WTC11 (cell line): ENCODE measurements at regions not wholly inside any gene's neighbourhood (a gene's known extent, or its start where the extent isn't known, plus 50 kb on each side); places are given as distances from the start of the nearest gene placed in this dataset.

Source experiments
- ATAC-seq: fragments of 200-7000 bp; cut with Tn5 transposase; 2 replicates; pipeline ENCODE4 v1.10.0; 2021; ENCODE audit warnings: mild to moderate bottlenecking, moderate library complexity
- CTCF ChIA-PET: fragments of 300-600 bp; sonication (Branson Sonifier 250); formaldehyde crosslinking; loops from one replicate; lab custom pipeline; 2021; ENCODE audit warnings: antibody characterized with exemption; lab: Charles Lee
- POLR2A ChIA-PET: fragments of 350-600 bp; sonication (Branson Sonifier 250); formaldehyde crosslinking; loops from one replicate; lab custom pipeline; 2021; ENCODE audit warnings: antibody characterized with exemption; lab: Charles Lee
- DNase-seq: peaks from one replicate; pipeline ENCODE4 v3.0.0; 2021; ENCODE audit warnings: low spot score
- H3K27ac Mint-ChIP-seq: 2 replicates; pipeline ENCODE4 v1.8.0; 2021; ENCODE audit warnings: mixed read lengths
- H3K27me3 Mint-ChIP-seq: 2 replicates; pipeline ENCODE4 v1.8.0; 2021; ENCODE audit warnings: low read depth, mild to moderate bottlenecking, moderate library complexity, mixed read lengths
- H3K36me3 Mint-ChIP-seq: 2 replicates; pipeline ENCODE4 v1.8.0; 2021; ENCODE audit warnings: mixed read lengths
- H3K4me1 Mint-ChIP-seq: 2 replicates; pipeline ENCODE4 v1.8.0; 2022; ENCODE audit warnings: mixed read lengths
- H3K4me3 Mint-ChIP-seq: 2 replicates; pipeline ENCODE4 v1.8.0; 2021; ENCODE audit warnings: mild to moderate bottlenecking, moderate library complexity, mixed read lengths
- H3K9me3 Mint-ChIP-seq: 2 replicates; pipeline ENCODE4 v1.8.0; 2021; ENCODE audit warnings: mixed read lengths
- CREB1 ChIP-seq: sonication (generic); formaldehyde crosslinking; IDR thresholded peaks from 2 replicates; pipeline ENCODE4 v1.8.0; 2023; ENCODE audit warnings: mild to moderate bottlenecking, missing genetic modification reagents
- ELF4 ChIP-seq: sonication (generic); formaldehyde crosslinking; IDR thresholded peaks from 2 replicates; pipeline ENCODE4 v1.8.1; 2022; ENCODE audit warnings: low read depth, mild to moderate bottlenecking, moderate library complexity, missing genetic modification reagents
- ESRRA ChIP-seq: sonication (generic); formaldehyde crosslinking; IDR thresholded peaks from 2 replicates; pipeline ENCODE4 v1.8.1; 2022; ENCODE audit warnings: mild to moderate bottlenecking, missing genetic modification reagents, borderline replicate concordance
- HMGA2 ChIP-seq: fragments of 250-450 bp; sonication (Bioruptor Pico); IDR thresholded peaks from 2 replicates; pipeline ENCODE4 v1.4.0; 2021; ENCODE audit warnings: mild to moderate bottlenecking, moderate library complexity
- JAZF1 ChIP-seq: fragments of 250-450 bp; sonication (Bioruptor Pico); IDR thresholded peaks from 2 replicates; pipeline ENCODE4 v1.9.0; 2021; ENCODE audit warnings: moderate library complexity, mild to moderate bottlenecking, inconsistent platforms
- SOX15 ChIP-seq: fragments of 250-450 bp; sonication (Bioruptor Pico); IDR thresholded peaks from 2 replicates; pipeline ENCODE4 v1.9.0; 2021; ENCODE audit warnings: mild to moderate bottlenecking
- SP1 ChIP-seq: sonication (generic); formaldehyde crosslinking; conservative IDR thresholded peaks from 2 replicates; pipeline ENCODE4 v1.8.1; 2022; ENCODE audit warnings: missing genetic modification reagents
- ZNF232 ChIP-seq: sonication (generic); formaldehyde crosslinking; IDR thresholded peaks from 2 replicates; pipeline ENCODE4 v1.8.0; 2022; ENCODE audit warnings: mild to moderate bottlenecking, missing genetic modification reagents
- ZNF263 ChIP-seq: sonication (generic); formaldehyde crosslinking; IDR thresholded peaks from 2 replicates; pipeline ENCODE4 v1.8.1; 2022; ENCODE audit warnings: low read depth, mild to moderate bottlenecking, moderate library complexity, missing genetic modification reagents
- ZNF671 ChIP-seq: fragments of 250-450 bp; sonication (Bioruptor Pico); IDR thresholded peaks from 2 replicates; pipeline ENCODE4 v1.8.0; 2021; ENCODE audit warnings: mild to moderate bottlenecking
- TF ChIP-seq, protein P1 (sequence below): sonication (generic); formaldehyde crosslinking; IDR thresholded peaks from 2 replicates; pipeline ENCODE4 v1.8.1; 2023; ENCODE audit warnings: mild to moderate bottlenecking, missing genetic modification reagents, borderline replicate concordance
- TF ChIP-seq, protein P2 (sequence below): sonication (generic); formaldehyde crosslinking; IDR thresholded peaks from 2 replicates; pipeline ENCODE4 v1.8.0; 2023; ENCODE audit warnings: mild to moderate bottlenecking, missing genetic modification reagents
- TF ChIP-seq, protein P3 (sequence below): sonication (generic); formaldehyde crosslinking; IDR thresholded peaks from 2 replicates; pipeline ENCODE4 v1.8.0; 2022; ENCODE audit warnings: mild to moderate bottlenecking, missing genetic modification reagents
- TF ChIP-seq, protein P4 (sequence below): sonication (generic); formaldehyde crosslinking; conservative IDR thresholded peaks from 2 replicates; pipeline ENCODE4 v1.8.1; 2023; ENCODE audit warnings: mild to moderate bottlenecking, low read depth, missing genetic modification reagents, moderate library complexity
- TF ChIP-seq, protein P5 (sequence below): fragments of 250-450 bp; sonication (Bioruptor Pico); IDR thresholded peaks from 2 replicates; pipeline ENCODE4 v1.9.0; 2021; ENCODE audit warnings: mild to moderate bottlenecking
- TF ChIP-seq, protein P6 (sequence below): sonication (generic); formaldehyde crosslinking; IDR thresholded peaks from 2 replicates; pipeline ENCODE4 v1.8.0; 2022; ENCODE audit warnings: mild to moderate bottlenecking, missing genetic modification reagents
- TF ChIP-seq, protein P7 (sequence below): fragments of 250-450 bp; sonication (Bioruptor Pico); IDR thresholded peaks from 2 replicates; pipeline ENCODE4 v1.9.0; 2021; ENCODE audit warnings: mild to moderate bottlenecking, borderline replicate concordance

DNA sequence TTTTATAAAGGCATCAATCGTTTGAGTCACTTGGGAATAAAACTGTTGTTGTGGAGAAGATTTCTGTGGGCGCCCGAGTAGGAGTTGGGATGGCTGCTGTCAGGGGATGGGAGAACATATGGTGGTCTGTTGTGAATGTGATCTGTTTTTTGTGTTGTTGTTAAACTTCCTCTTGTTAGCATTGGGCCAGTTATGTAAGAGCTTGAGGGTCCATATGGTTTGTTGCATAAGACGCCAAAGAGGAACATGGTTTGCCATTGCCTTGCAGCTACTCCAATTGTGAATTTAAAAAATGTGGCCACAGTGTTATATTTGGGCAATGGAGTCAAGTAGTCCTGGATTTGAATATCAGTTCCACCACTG, 136.1 kb upstream of the JUN start:
- ChIA-PET CTCF (no interaction called here), POLR2A (no interaction called here)
- ATAC-seq (no peak), DNase-seq (no peak)
- H3K36me3 Mint-ChIP-seq: peaks cover 9% of the 10 kb centered on the region
- no peaks in the 10 kb centered on the region for H3K4me1 Mint-ChIP-seq
- H3K27ac Mint-ChIP-seq: no peak overlapping the region
- TF ChIP-seq JAZF1 (CRISPR knock-in tag): no peak
- TF ChIP-seq, protein P1, sequence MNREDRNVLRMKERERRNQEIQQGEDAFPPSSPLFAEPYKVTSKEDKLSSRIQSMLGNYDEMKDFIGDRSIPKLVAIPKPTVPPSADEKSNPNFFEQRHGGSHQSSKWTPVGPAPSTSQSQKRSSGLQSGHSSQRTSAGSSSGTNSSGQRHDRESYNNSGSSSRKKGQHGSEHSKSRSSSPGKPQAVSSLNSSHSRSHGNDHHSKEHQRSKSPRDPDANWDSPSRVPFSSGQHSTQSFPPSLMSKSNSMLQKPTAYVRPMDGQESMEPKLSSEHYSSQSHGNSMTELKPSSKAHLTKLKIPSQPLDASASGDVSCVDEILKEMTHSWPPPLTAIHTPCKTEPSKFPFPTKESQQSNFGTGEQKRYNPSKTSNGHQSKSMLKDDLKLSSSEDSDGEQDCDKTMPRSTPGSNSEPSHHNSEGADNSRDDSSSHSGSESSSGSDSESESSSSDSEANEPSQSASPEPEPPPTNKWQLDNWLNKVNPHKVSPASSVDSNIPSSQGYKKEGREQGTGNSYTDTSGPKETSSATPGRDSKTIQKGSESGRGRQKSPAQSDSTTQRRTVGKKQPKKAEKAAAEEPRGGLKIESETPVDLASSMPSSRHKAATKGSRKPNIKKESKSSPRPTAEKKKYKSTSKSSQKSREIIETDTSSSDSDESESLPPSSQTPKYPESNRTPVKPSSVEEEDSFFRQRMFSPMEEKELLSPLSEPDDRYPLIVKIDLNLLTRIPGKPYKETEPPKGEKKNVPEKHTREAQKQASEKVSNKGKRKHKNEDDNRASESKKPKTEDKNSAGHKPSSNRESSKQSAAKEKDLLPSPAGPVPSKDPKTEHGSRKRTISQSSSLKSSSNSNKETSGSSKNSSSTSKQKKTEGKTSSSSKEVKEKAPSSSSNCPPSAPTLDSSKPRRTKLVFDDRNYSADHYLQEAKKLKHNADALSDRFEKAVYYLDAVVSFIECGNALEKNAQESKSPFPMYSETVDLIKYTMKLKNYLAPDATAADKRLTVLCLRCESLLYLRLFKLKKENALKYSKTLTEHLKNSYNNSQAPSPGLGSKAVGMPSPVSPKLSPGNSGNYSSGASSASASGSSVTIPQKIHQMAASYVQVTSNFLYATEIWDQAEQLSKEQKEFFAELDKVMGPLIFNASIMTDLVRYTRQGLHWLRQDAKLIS (CRISPR knock-in tag): no peak
- H3K4me3 Mint-ChIP-seq: no peak overlapping the region
- peaks cover 13% of the 10 kb centered on the region for H3K9me3 Mint-ChIP-seq
- H3K27me3 Mint-ChIP-seq: no peaks in the 10 kb centered on the region; the same call in 1 of the 2 replicates

DNA sequence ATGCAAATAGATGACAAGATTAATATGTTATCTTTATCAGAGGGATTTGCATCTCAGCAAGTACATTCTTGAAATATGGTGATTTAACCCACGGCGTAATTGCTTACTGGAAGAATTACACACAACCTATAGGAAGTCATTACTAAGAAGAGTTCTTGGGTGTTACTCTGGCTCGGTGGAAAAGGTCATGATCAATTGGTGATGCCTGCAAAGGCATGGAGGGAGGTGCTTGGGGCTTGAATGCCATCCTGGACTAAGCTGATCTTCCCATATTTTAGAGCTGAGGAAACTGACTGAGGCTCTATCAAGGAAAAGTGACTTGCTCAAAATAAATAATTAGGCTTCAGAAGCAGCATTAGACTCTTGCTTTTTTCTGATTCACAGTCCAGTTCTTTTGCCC, 137.5 kb upstream of the JUN start:
- ChIA-PET CTCF (no interaction called here), POLR2A (no interaction called here)
- H3K27ac Mint-ChIP-seq: no peak overlapping the region
- H3K36me3 Mint-ChIP-seq: no peaks in the 10 kb centered on the region
- peaks cover 2% of the 10 kb centered on the region; the same call in 1 of the 2 replicates for H3K27me3 Mint-ChIP-seq
- peaks cover 6% of the 10 kb centered on the region for H3K9me3 Mint-ChIP-seq
- ATAC-seq (no peak), DNase-seq (no peak)
- no peak overlapping the region for H3K4me3 Mint-ChIP-seq
- TF ChIP-seq SP1 (no peak), ZNF263 (no peak), ZNF671 (CRISPR knock-in tag) (no peak), SOX15 (no peak), CREB1 (CRISPR knock-in tag) (no peak), HMGA2 (no peak), ELF4 (CRISPR knock-in tag) (no peak), ZNF232 (CRISPR knock-in tag) (no peak), ESRRA (CRISPR knock-in tag) (no peak)
- TF ChIP-seq, protein P2, sequence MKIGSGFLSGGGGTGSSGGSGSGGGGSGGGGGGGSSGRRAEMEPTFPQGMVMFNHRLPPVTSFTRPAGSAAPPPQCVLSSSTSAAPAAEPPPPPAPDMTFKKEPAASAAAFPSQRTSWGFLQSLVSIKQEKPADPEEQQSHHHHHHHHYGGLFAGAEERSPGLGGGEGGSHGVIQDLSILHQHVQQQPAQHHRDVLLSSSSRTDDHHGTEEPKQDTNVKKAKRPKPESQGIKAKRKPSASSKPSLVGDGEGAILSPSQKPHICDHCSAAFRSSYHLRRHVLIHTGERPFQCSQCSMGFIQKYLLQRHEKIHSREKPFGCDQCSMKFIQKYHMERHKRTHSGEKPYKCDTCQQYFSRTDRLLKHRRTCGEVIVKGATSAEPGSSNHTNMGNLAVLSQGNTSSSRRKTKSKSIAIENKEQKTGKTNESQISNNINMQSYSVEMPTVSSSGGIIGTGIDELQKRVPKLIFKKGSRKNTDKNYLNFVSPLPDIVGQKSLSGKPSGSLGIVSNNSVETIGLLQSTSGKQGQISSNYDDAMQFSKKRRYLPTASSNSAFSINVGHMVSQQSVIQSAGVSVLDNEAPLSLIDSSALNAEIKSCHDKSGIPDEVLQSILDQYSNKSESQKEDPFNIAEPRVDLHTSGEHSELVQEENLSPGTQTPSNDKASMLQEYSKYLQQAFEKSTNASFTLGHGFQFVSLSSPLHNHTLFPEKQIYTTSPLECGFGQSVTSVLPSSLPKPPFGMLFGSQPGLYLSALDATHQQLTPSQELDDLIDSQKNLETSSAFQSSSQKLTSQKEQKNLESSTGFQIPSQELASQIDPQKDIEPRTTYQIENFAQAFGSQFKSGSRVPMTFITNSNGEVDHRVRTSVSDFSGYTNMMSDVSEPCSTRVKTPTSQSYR (CRISPR knock-in tag): no peak
- TF ChIP-seq, protein P3, sequence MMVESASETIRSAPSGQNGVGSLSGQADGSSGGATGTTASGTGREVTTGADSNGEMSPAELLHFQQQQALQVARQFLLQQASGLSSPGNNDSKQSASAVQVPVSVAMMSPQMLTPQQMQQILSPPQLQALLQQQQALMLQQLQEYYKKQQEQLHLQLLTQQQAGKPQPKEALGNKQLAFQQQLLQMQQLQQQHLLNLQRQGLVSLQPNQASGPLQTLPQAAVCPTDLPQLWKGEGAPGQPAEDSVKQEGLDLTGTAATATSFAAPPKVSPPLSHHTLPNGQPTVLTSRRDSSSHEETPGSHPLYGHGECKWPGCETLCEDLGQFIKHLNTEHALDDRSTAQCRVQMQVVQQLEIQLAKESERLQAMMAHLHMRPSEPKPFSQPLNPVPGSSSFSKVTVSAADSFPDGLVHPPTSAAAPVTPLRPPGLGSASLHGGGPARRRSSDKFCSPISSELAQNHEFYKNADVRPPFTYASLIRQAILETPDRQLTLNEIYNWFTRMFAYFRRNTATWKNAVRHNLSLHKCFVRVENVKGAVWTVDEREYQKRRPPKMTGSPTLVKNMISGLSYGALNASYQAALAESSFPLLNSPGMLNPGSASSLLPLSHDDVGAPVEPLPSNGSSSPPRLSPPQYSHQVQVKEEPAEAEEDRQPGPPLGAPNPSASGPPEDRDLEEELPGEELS (CRISPR knock-in tag): no peak
- TF ChIP-seq, protein P4, sequence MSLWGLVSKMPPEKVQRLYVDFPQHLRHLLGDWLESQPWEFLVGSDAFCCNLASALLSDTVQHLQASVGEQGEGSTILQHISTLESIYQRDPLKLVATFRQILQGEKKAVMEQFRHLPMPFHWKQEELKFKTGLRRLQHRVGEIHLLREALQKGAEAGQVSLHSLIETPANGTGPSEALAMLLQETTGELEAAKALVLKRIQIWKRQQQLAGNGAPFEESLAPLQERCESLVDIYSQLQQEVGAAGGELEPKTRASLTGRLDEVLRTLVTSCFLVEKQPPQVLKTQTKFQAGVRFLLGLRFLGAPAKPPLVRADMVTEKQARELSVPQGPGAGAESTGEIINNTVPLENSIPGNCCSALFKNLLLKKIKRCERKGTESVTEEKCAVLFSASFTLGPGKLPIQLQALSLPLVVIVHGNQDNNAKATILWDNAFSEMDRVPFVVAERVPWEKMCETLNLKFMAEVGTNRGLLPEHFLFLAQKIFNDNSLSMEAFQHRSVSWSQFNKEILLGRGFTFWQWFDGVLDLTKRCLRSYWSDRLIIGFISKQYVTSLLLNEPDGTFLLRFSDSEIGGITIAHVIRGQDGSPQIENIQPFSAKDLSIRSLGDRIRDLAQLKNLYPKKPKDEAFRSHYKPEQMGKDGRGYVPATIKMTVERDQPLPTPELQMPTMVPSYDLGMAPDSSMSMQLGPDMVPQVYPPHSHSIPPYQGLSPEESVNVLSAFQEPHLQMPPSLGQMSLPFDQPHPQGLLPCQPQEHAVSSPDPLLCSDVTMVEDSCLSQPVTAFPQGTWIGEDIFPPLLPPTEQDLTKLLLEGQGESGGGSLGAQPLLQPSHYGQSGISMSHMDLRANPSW (CRISPR knock-in tag): no peak
- TF ChIP-seq, protein P5, sequence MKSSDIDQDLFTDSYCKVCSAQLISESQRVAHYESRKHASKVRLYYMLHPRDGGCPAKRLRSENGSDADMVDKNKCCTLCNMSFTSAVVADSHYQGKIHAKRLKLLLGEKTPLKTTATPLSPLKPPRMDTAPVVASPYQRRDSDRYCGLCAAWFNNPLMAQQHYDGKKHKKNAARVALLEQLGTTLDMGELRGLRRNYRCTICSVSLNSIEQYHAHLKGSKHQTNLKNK (CRISPR knock-in tag): no peak
- TF ChIP-seq, protein P6, sequence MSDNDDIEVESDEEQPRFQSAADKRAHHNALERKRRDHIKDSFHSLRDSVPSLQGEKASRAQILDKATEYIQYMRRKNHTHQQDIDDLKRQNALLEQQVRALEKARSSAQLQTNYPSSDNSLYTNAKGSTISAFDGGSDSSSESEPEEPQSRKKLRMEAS: no peak
- TF ChIP-seq, protein P7, sequence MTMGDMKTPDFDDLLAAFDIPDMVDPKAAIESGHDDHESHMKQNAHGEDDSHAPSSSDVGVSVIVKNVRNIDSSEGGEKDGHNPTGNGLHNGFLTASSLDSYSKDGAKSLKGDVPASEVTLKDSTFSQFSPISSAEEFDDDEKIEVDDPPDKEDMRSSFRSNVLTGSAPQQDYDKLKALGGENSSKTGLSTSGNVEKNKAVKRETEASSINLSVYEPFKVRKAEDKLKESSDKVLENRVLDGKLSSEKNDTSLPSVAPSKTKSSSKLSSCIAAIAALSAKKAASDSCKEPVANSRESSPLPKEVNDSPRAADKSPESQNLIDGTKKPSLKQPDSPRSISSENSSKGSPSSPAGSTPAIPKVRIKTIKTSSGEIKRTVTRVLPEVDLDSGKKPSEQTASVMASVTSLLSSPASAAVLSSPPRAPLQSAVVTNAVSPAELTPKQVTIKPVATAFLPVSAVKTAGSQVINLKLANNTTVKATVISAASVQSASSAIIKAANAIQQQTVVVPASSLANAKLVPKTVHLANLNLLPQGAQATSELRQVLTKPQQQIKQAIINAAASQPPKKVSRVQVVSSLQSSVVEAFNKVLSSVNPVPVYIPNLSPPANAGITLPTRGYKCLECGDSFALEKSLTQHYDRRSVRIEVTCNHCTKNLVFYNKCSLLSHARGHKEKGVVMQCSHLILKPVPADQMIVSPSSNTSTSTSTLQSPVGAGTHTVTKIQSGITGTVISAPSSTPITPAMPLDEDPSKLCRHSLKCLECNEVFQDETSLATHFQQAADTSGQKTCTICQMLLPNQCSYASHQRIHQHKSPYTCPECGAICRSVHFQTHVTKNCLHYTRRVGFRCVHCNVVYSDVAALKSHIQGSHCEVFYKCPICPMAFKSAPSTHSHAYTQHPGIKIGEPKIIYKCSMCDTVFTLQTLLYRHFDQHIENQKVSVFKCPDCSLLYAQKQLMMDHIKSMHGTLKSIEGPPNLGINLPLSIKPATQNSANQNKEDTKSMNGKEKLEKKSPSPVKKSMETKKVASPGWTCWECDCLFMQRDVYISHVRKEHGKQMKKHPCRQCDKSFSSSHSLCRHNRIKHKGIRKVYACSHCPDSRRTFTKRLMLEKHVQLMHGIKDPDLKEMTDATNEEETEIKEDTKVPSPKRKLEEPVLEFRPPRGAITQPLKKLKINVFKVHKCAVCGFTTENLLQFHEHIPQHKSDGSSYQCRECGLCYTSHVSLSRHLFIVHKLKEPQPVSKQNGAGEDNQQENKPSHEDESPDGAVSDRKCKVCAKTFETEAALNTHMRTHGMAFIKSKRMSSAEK: no peak
- H3K4me1 Mint-ChIP-seq: no peaks in the 10 kb centered on the region
